CD4-positive, alpha-beta T cell (primary cell): ENCODE measurements at regions not wholly inside any gene's neighbourhood (a gene's known extent, or its start where the extent isn't known, plus 50 kb on each side); places are given as distances from the start of the nearest gene placed in this dataset.
"Not testable (repeated sequence)": the region's sequence is repeated elsewhere in the genome, so short reads cannot be mapped to it uniquely, and the experiment has no call there.

Source experiments
- ATAC-seq: fragments of 200-7000 bp; cut with Tn5 transposase; one replicate; pipeline ENCODE4 v1.10.0; 2022; ENCODE audit warnings: mild to moderate bottlenecking; ENCODE audit not compliant: poor library complexity
- CTCF ChIA-PET: fragments of 350-600 bp; sonication (Branson Sonifier 250); formaldehyde crosslinking; loops from one replicate; lab custom pipeline; 2021; ENCODE audit warnings: antibody characterized with exemption, inconsistent platforms; lab: Charles Lee
- POLR2A ChIA-PET: fragments of 350-600 bp; sonication (Branson Sonifier 250); formaldehyde crosslinking; loops from one replicate; lab custom pipeline; 2021; ENCODE audit warnings: antibody characterized with exemption, inconsistent platforms; lab: Charles Lee
- DNase-seq, 14 experiments: peaks; one replicate each; pipeline ENCODE4 v3.0.0-alpha.2; 2013 to 2020; ENCODE audit warnings: mixed read lengths in 2 of 14
- H3K27ac ChIP-seq, 2 donors: one replicate each; pipeline versions ENCODE4 v1.5.1 to v1.7.0; 2013; ENCODE audit warnings: low read length in 2 of 2, low read depth in 1 of 2, mild to moderate bottlenecking in 1 of 2
- H3K27me3 ChIP-seq, 2 experiments: 1 replicate in 1 of 2; 2 replicates in 1 of 2; pipeline versions ENCODE4 v1.6.1 to v1.7.0; 2013; ENCODE audit warnings: low read length in 2 of 2, control low read depth in 1 of 2, mild to moderate bottlenecking in 1 of 2, moderate library complexity in 1 of 2; ENCODE audit not compliant: insufficient read depth in 2 of 2, control insufficient read depth in 1 of 2
- H3K36me3 ChIP-seq: one replicate; pipeline ENCODE4 v1.6.1; 2013; ENCODE audit warnings: low read length, control low read depth; ENCODE audit not compliant: insufficient read depth
- H3K4me1 ChIP-seq: one replicate; pipeline ENCODE4 v1.6.1; 2013; ENCODE audit warnings: low read length, control low read depth; ENCODE audit not compliant: insufficient read depth
- H3K4me3 ChIP-seq: one replicate; pipeline ENCODE4 v1.5.1; 2013; ENCODE audit warnings: mild to moderate bottlenecking, low read length, moderate library complexity
- H3K9me3 ChIP-seq, 2 experiments: 1 replicate in 1 of 2; 2 replicates in 1 of 2; pipeline versions ENCODE4 v1.6.1 to v1.7.0; 2013; ENCODE audit warnings: low read length in 2 of 2, mild to moderate bottlenecking in 2 of 2, control low read depth in 1 of 2, moderate library complexity in 1 of 2; ENCODE audit not compliant: control insufficient read depth in 1 of 2, insufficient read depth in 1 of 2
- H3K27ac Mint-ChIP-seq: one replicate; pipeline ENCODE4 v1.8.0; 2020; ENCODE audit warnings: mixed read lengths
- H3K27me3 Mint-ChIP-seq: one replicate; pipeline ENCODE4 v1.8.0; 2021; ENCODE audit warnings: mixed read lengths
- H3K36me3 Mint-ChIP-seq: one replicate; pipeline ENCODE4 v1.8.0; 2021; ENCODE audit warnings: low read depth, mixed read lengths
- H3K4me1 Mint-ChIP-seq: one replicate; pipeline ENCODE4 v1.8.0; 2021; ENCODE audit warnings: low read depth, mixed read lengths
- H3K4me3 Mint-ChIP-seq: one replicate; pipeline ENCODE4 v1.8.0; 2020; ENCODE audit warnings: mild to moderate bottlenecking, mixed read lengths
- H3K9me3 Mint-ChIP-seq: one replicate; pipeline ENCODE4 v1.8.0; 2020; ENCODE audit warnings: mixed read lengths
- CTCF ChIP-seq: fragments of 200-600 bp; IDR thresholded peaks from one replicate; pipeline ENCODE4 v1.8.0; 2022; ENCODE audit warnings: antibody characterized with exemption, mild to moderate bottlenecking
- intact Hi-C, 2 experiments: fragments of 100-400 bp; cut with DNase I in 1 of 2; cut with micrococcal nuclease in 1 of 2; formaldehyde crosslinking; loops; one replicate each; pipeline versions ENCODE4 v1.15.1 to v1.9.0; 2023 to 2025; cut with DNase I, micrococcal nuclease

GRCh38 chr20:1841554-1842140 lies 53.6 kb upstream of the SIRPA start:
- Mint-ChIP-seq H3K27me3 (peaks cover 8% of the 10 kb centered on the region), H3K4me1 (no peaks in the 10 kb centered on the region), H3K36me3 (no peaks in the 10 kb centered on the region), H3K4me3 (no peak overlapping the region), H3K27ac (no peak overlapping the region), H3K9me3 (peaks cover 3% of the 10 kb centered on the region)
- DNase-seq (no peak), ATAC-seq (no peak)
- intact Hi-C loops = no loop called here
- no peak for TF ChIP-seq CTCF
- no peak overlapping the region for H3K4me3 ChIP-seq
- POLR2A ChIA-PET = no interaction called here
- no peaks in the 10 kb centered on the region for H3K27me3 ChIP-seq
- CTCF ChIA-PET = no interaction called here
- no peaks in the 10 kb centered on the region for H3K4me1 ChIP-seq
- no peaks in the 10 kb centered on the region for H3K36me3 ChIP-seq
- H3K9me3 ChIP-seq = peaks cover 0 to 4% of the 10 kb centered on the region in 2 experiments
- no peak overlapping the region for H3K27ac ChIP-seq

GRCh38 chr20:1840817-1841553 lies 54.2 kb upstream of the SIRPA start:
- Histone ChIP-seq H3K27ac (no peak overlapping the region), H3K36me3 (no peaks in the 10 kb centered on the region), H3K4me1 (no peaks in the 10 kb centered on the region), H3K27me3 (no peaks in the 10 kb centered on the region), H3K4me3 (no peak overlapping the region), H3K9me3 (peaks cover 0 to 4% of the 10 kb centered on the region in 2 experiments)
- Mint-ChIP-seq H3K27ac (no peak overlapping the region), H3K36me3 (no peaks in the 10 kb centered on the region), H3K27me3 (peaks cover 12% of the 10 kb centered on the region), H3K4me3 (no peak overlapping the region), H3K9me3 (no peaks in the 10 kb centered on the region), H3K4me1 (no peaks in the 10 kb centered on the region)
- CTCF ChIA-PET = no interaction called here
- DNase-seq (no peak), ATAC-seq (no peak)
- POLR2A ChIA-PET = no interaction called here
- intact Hi-C loops = no loop called here
- no peak for TF ChIP-seq CTCF

DNA sequence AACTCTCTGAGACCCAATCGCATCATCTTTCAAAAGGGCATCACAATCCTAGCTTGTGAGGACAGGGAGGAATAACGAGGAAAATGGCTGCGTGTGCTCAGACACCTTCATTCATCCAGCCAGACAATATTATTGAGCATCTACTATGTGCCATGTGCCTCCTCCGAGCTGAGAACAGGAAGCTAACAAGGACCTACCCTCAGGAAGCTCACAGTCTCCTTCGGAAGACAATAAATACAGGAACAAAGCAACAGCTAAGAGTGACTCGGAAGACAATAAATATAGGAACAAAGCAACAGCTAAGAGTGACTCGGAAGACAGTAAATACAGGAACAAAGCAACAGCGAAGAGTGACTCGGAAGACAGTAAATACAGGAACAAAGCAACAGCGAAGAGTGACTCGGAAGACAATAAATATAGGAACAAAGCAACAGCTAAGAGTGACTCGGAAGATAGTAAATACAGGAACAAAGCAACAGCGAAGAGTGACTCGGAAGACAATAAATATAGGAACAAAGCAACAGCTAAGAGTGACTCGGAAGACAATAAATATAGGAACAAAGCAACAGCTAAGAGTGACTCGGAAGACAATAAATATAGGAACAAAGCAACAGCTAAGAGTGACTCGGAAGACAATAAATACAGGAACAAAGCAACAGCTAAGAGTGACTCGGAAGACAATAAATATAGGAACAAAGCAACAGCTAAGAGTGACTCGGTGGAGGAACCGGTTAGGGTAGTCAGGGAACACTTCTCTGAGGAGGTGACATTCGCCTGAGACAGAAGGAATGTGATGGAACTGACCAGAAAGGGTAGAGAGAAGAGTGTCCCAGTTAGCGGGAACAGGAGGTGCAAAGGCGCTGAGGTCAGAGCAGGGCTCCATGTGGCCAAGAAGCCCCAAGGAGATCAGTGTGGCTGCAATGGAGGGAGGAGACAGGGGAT lies 55.6 kb upstream of the SIRPA start:
- intact Hi-C loops, ATAC-seq, H3K9me3 ChIP-seq, H3K27ac Mint-ChIP-seq, H3K4me1 Mint-ChIP-seq, POLR2A ChIA-PET, H3K36me3 Mint-ChIP-seq, CTCF ChIA-PET, H3K4me1 ChIP-seq, H3K4me3 Mint-ChIP-seq, H3K36me3 ChIP-seq, H3K9me3 Mint-ChIP-seq, H3K4me3 ChIP-seq, H3K27me3 ChIP-seq, H3K27ac ChIP-seq: not testable (repeated sequence)
- DNase-seq = peak in 1 of 14 experiments; percentile 30
- peaks cover 12% of the 10 kb centered on the region for H3K27me3 Mint-ChIP-seq
